Liver (tissue), 8 donors: ENCODE measurements at regions not wholly inside any gene's neighbourhood (a gene's known extent, or its start where the extent isn't known, plus 50 kb on each side); places are given as distances from the start of the nearest gene placed in this dataset.

Experiments used
- DNase-seq: peaks from one replicate; pipeline ENCODE4 v3.0.0-alpha.2; 2017; ENCODE audit warnings: low spot score
- H3K27ac ChIP-seq, 2 donors: one replicate each; pipeline ENCODE4 v1.7.0; 2013; ENCODE audit warnings: inconsistent platforms in 2 of 2, low read length in 2 of 2, control low read depth in 1 of 2, low read depth in 1 of 2, mild to moderate bottlenecking in 1 of 2
- H3K27me3 ChIP-seq, 4 donors: one replicate each; pipeline versions ENCODE4 v1.6.1 to v1.7.0; 2013; ENCODE audit warnings: low read length in 3 of 4, inconsistent platforms in 1 of 4, mild to moderate bottlenecking in 1 of 4, moderate library complexity in 1 of 4; ENCODE audit not compliant: control insufficient read depth in 4 of 4, insufficient read depth in 4 of 4
- H3K36me3 ChIP-seq, 4 donors: one replicate each; pipeline versions ENCODE4 v1.6.1 to v1.7.0; 2013; ENCODE audit warnings: low read length in 3 of 4, mild to moderate bottlenecking in 3 of 4, low read depth in 1 of 4, moderate library complexity in 1 of 4; ENCODE audit not compliant: control insufficient read depth in 4 of 4, insufficient read depth in 3 of 4
- H3K4me1 ChIP-seq, 4 donors: one replicate each; pipeline versions ENCODE4 v1.6.1 to v1.7.0; 2013; ENCODE audit warnings: low read length in 3 of 4, mild to moderate bottlenecking in 3 of 4, moderate library complexity in 1 of 4; ENCODE audit not compliant: control insufficient read depth in 4 of 4, insufficient read depth in 4 of 4
- H3K4me3 ChIP-seq, 3 donors: one replicate each; pipeline versions ENCODE4 v1.6.1 to v1.7.0; 2013; ENCODE audit warnings: low read length in 3 of 3, control low read depth in 1 of 3, low read depth in 1 of 3, mild to moderate bottlenecking in 1 of 3
- H3K9ac ChIP-seq, 2 donors: one replicate each; pipeline ENCODE4 v1.7.0; 2013; ENCODE audit warnings: low read length in 2 of 2, mild to moderate bottlenecking in 2 of 2, moderate library complexity in 2 of 2, control low read depth in 1 of 2, low read depth in 1 of 2
- H3K9me3 ChIP-seq, 4 donors: one replicate each; pipeline versions ENCODE4 v1.6.1 to v1.7.0; 2013; ENCODE audit warnings: low read length in 3 of 4; ENCODE audit not compliant: control insufficient read depth in 4 of 4
- ATF3 ChIP-seq: IDR thresholded peaks from 2 replicates; pipeline ENCODE4 v1.6.1; 2016; ENCODE audit warnings: antibody characterized with exemption
- EGR1 ChIP-seq, 2 donors: IDR thresholded peaks; 2 replicates each; pipeline ENCODE4 v1.6.1; 2016 to 2018; ENCODE audit warnings: antibody characterized with exemption in 2 of 2, low read depth in 2 of 2
- FOXA2 ChIP-seq: IDR thresholded peaks from 2 replicates; pipeline ENCODE4 v1.6.1; 2016; ENCODE audit warnings: antibody characterized with exemption
- GABPA ChIP-seq, 2 donors: IDR thresholded peaks in 1 of 2; conservative IDR thresholded peaks in 1 of 2; 2 replicates each; pipeline ENCODE4 v1.6.1; 2016; ENCODE audit warnings: antibody characterized with exemption in 2 of 2, mild to moderate bottlenecking in 1 of 2, moderate library complexity in 1 of 2
- HNF4A ChIP-seq, 2 donors: conservative IDR thresholded peaks; 2 replicates each; pipeline ENCODE4 v1.6.1; 2016; ENCODE audit warnings: antibody characterized with exemption in 2 of 2, mild to moderate bottlenecking in 2 of 2
- HNF4G ChIP-seq: IDR thresholded peaks from 2 replicates; pipeline ENCODE4 v1.6.1; 2016; ENCODE audit warnings: antibody characterized with exemption
- JUND ChIP-seq, 2 donors: IDR thresholded peaks; 2 replicates each; pipeline ENCODE4 v1.6.1; 2016; ENCODE audit warnings: antibody characterized with exemption in 2 of 2
- MAX ChIP-seq: IDR thresholded peaks from 2 replicates; pipeline ENCODE4 v1.6.1; 2016; ENCODE audit warnings: antibody characterized with exemption
- RAD21 ChIP-seq, 2 donors: IDR thresholded peaks; 2 replicates each; pipeline ENCODE4 v1.6.1; 2016; ENCODE audit warnings: antibody characterized with exemption in 2 of 2, mild to moderate bottlenecking in 2 of 2
- RXRA ChIP-seq, 2 donors: IDR thresholded peaks; 2 replicates each; pipeline ENCODE4 v1.6.1; 2017 to 2018; ENCODE audit warnings: antibody characterized with exemption in 2 of 2, mild to moderate bottlenecking in 1 of 2
- SP1 ChIP-seq: IDR thresholded peaks from 2 replicates; pipeline ENCODE4 v1.6.1; 2018; ENCODE audit warnings: antibody characterized with exemption, mild to moderate bottlenecking
- TAF1 ChIP-seq: conservative IDR thresholded peaks from 2 replicates; pipeline ENCODE4 v1.6.1; 2016; ENCODE audit warnings: antibody characterized with exemption, mild to moderate bottlenecking
- WGBS: extraction: QIAGEN DNeasy Blood & Tissue Kit; methylation state at CpG from one replicate; pipeline ENCODE4 v1.1.7; 2013; 5-methylcytosine and 5-hydroxymethylcytosine counted together
- TF ChIP-seq, protein P1 (sequence below): IDR thresholded peaks from 2 replicates; pipeline ENCODE4 v1.6.1; 2016; ENCODE audit warnings: antibody characterized with exemption, mild to moderate bottlenecking
- TF ChIP-seq, protein P2 (sequence below): fragments of 150-350 bp; IDR thresholded peaks from 2 replicates; pipeline ENCODE4 v1.5.1; 2017; ENCODE audit warnings: improper control_type of control experiment, low read depth, low read length; ENCODE audit not compliant: missing input control
- TF ChIP-seq, protein P3 (sequence below): IDR thresholded peaks from 2 replicates; pipeline ENCODE4 v1.6.1; 2016; ENCODE audit warnings: antibody characterized with exemption
- donor health status: healthy.
- donor health status: healthy.
- donor health status: healthy.
- donor health status: healthy.
- donor health status: healthy.

- TF ChIP-seq, protein P1, sequence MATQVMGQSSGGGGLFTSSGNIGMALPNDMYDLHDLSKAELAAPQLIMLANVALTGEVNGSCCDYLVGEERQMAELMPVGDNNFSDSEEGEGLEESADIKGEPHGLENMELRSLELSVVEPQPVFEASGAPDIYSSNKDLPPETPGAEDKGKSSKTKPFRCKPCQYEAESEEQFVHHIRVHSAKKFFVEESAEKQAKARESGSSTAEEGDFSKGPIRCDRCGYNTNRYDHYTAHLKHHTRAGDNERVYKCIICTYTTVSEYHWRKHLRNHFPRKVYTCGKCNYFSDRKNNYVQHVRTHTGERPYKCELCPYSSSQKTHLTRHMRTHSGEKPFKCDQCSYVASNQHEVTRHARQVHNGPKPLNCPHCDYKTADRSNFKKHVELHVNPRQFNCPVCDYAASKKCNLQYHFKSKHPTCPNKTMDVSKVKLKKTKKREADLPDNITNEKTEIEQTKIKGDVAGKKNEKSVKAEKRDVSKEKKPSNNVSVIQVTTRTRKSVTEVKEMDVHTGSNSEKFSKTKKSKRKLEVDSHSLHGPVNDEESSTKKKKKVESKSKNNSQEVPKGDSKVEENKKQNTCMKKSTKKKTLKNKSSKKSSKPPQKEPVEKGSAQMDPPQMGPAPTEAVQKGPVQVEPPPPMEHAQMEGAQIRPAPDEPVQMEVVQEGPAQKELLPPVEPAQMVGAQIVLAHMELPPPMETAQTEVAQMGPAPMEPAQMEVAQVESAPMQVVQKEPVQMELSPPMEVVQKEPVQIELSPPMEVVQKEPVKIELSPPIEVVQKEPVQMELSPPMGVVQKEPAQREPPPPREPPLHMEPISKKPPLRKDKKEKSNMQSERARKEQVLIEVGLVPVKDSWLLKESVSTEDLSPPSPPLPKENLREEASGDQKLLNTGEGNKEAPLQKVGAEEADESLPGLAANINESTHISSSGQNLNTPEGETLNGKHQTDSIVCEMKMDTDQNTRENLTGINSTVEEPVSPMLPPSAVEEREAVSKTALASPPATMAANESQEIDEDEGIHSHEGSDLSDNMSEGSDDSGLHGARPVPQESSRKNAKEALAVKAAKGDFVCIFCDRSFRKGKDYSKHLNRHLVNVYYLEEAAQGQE, result no peak
- TF ChIP-seq GABPA (IDR thresholded peaks at IDR 0.05 in 1 of 2, conservative IDR thresholded peaks at IDR 0.05 in 1 of 2), result peak in 1 of 2 donors; percentile 61
- TF ChIP-seq RAD21 (IDR thresholded peaks at IDR 0.05), result peak; percentile 59 to 77
Observed at GRCh38 chr12:89157413-89157812, 194.9 kb downstream of the DUSP6 start (continued).

DNA sequence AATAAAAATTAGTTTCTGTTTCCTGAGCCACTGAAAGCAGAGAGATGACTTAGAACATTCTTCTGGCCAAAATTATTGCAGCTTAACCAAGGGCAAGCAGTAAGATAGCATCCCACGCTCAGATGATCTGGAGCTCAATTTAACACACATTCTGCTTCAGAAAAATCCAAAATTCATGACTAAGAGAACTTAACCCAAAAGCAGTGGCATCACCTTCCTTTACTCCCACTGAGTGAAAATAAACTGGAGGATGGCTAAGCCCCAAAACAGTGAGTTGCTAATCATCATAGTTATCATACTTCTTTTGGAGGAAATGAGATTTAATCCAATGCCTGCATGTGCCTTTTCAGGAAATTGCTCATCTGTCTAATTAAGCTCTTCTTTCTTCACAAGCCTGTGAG lies 195.4 kb downstream of the DUSP6 start:
- Histone ChIP-seq H3K9ac (no peak overlapping the region), H3K4me3 (peak overlapping the region in 1 of 3 donors; percentile 11), H3K36me3 (no peaks in the 10 kb centered on the region), H3K9me3 (no peaks in the 10 kb centered on the region), H3K27ac (peak overlapping the region; percentile 40 to 80), H3K4me1 (peaks cover 12 to 36% (median 23%) of the 10 kb centered on the region in 4 donors), H3K27me3 (no peaks in the 10 kb centered on the region)
- DNase-seq, result no peak
- WGBS, result 90% methylated on average over 1 of the region's 1 CpG
- TF ChIP-seq SP1, result no peak
- TF ChIP-seq HNF4A (conservative IDR thresholded peaks at IDR 0.05), result no peak
- no peak for TF ChIP-seq TAF1
- no peak for TF ChIP-seq ATF3
- no peak for TF ChIP-seq FOXA2
- no peak for TF ChIP-seq RXRA (IDR thresholded peaks at IDR 0.05)
- TF ChIP-seq, protein P2, sequence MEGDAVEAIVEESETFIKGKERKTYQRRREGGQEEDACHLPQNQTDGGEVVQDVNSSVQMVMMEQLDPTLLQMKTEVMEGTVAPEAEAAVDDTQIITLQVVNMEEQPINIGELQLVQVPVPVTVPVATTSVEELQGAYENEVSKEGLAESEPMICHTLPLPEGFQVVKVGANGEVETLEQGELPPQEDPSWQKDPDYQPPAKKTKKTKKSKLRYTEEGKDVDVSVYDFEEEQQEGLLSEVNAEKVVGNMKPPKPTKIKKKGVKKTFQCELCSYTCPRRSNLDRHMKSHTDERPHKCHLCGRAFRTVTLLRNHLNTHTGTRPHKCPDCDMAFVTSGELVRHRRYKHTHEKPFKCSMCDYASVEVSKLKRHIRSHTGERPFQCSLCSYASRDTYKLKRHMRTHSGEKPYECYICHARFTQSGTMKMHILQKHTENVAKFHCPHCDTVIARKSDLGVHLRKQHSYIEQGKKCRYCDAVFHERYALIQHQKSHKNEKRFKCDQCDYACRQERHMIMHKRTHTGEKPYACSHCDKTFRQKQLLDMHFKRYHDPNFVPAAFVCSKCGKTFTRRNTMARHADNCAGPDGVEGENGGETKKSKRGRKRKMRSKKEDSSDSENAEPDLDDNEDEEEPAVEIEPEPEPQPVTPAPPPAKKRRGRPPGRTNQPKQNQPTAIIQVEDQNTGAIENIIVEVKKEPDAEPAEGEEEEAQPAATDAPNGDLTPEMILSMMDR, result no peak
- TF ChIP-seq, protein P3, sequence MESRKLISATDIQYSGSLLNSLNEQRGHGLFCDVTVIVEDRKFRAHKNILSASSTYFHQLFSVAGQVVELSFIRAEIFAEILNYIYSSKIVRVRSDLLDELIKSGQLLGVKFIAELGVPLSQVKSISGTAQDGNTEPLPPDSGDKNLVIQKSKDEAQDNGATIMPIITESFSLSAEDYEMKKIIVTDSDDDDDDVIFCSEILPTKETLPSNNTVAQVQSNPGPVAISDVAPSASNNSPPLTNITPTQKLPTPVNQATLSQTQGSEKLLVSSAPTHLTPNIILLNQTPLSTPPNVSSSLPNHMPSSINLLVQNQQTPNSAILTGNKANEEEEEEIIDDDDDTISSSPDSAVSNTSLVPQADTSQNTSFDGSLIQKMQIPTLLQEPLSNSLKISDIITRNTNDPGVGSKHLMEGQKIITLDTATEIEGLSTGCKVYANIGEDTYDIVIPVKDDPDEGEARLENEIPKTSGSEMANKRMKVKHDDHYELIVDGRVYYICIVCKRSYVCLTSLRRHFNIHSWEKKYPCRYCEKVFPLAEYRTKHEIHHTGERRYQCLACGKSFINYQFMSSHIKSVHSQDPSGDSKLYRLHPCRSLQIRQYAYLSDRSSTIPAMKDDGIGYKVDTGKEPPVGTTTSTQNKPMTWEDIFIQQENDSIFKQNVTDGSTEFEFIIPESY, result no peak
- TF ChIP-seq JUND (IDR thresholded peaks at IDR 0.05), result no peak
- no peak for TF ChIP-seq RAD21 (IDR thresholded peaks at IDR 0.05)
- TF ChIP-seq HNF4G, result no peak
- no peak for TF ChIP-seq GABPA (IDR thresholded peaks at IDR 0.05 in 1 of 2, conservative IDR thresholded peaks at IDR 0.05 in 1 of 2)
- TF ChIP-seq EGR1 (IDR thresholded peaks at IDR 0.05; ENCODE audit: low read depth in 2 of 2), result no peak

DNA sequence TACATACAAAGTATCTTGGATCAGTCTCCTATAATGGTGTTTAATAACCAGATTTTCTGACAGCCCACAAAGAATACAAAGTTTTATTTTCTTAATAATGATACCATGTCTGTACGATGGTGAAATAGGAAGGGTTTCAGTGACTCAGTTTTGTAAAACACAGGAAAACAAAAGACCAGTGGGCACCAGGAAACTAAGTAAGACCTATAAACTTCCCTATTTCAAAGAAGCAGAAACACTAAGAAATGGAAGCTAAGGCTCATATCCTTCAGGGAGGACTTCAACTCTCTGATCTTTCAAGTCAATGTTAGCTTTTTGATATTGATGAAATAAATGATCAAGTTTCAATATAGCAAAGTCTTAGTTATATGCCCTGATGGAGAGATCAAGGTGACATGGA lies 196.0 kb downstream of the DUSP6 start:
- H3K4me3 ChIP-seq, result no peak overlapping the region
- no peak for DNase-seq
- peak overlapping the region in 1 of 2 donors; percentile 40 for H3K27ac ChIP-seq
- H3K27me3 ChIP-seq, result no peaks in the 10 kb centered on the region
- H3K4me1 ChIP-seq, result peaks cover 8 to 33% (median 19%) of the 10 kb centered on the region in 4 donors
- H3K9ac ChIP-seq, result no peak overlapping the region
- H3K36me3 ChIP-seq, result no peaks in the 10 kb centered on the region
- H3K9me3 ChIP-seq, result no peaks in the 10 kb centered on the region
- WGBS, result 73% methylated on average over 1 of the region's 1 CpG
- TF ChIP-seq ATF3 (no peak), RAD21 (IDR thresholded peaks at IDR 0.05) (no peak), HNF4A (conservative IDR thresholded peaks at IDR 0.05) (no peak), SP1 (no peak), RXRA (IDR thresholded peaks at IDR 0.05) (no peak), MAX (no peak), EGR1 (IDR thresholded peaks at IDR 0.05; ENCODE audit: low read depth in 2 of 2) (no peak), HNF4G (no peak), GABPA (IDR thresholded peaks at IDR 0.05 in 1 of 2, conservative IDR thresholded peaks at IDR 0.05 in 1 of 2) (no peak), FOXA2 (no peak)
- TF ChIP-seq, protein P2, result no peak
